Pancreas (tissue), 10 donors: ENCODE measurements at regions not wholly inside any gene's neighbourhood (a gene's known extent, or its start where the extent isn't known, plus 50 kb on each side); places are given as distances from the start of the nearest gene placed in this dataset.

ENCODE experiments used
- ATAC-seq, 4 donors: fragments of 200-7000 bp; cut with Tn5 transposase; one replicate each; pipeline versions ENCODE4 v1.8.0 to v1.9.1; 2020; ENCODE audit warnings: mild to moderate bottlenecking in 4 of 4, moderate library complexity in 4 of 4
- DNase-seq, 6 donors: peaks; one replicate each; pipeline ENCODE4 v3.0.0-alpha.2; 2020
- FAIRE-seq: peaks from 2 replicates; lab custom pipeline; 2012; peaks lifted over from hg19 to GRCh38; lab: Jason Lieb, UNC
- H3K27ac ChIP-seq, 4 donors: fragments of 200-600 bp; sonication (generic); 1 replicate in 3 of 4; 2 replicates in 1 of 4; pipeline versions ENCODE4 v1.5.0 to v1.8.0; 2020
- H3K27me3 ChIP-seq, 4 donors: fragments of 200-600 bp; one replicate each; pipeline ENCODE4 v1.8.0; 2021
- H3K36me3 ChIP-seq, 3 donors: fragments of 200-600 bp; sonication (generic) in 1 of 3; one replicate each; pipeline versions ENCODE4 v1.5.0 to v1.8.0; 2020 to 2021
- H3K4me1 ChIP-seq, 3 donors: fragments of 200-600 bp; one replicate each; pipeline ENCODE4 v1.8.0; 2021
- H3K4me3 ChIP-seq, 4 donors: fragments of 200-600 bp; sonication (generic) in 2 of 4; one replicate each; pipeline versions ENCODE4 v1.5.0 to v1.8.0; 2020 to 2021
- H3K9me3 ChIP-seq, 4 donors: fragments of 200-600 bp; one replicate each; pipeline ENCODE4 v1.8.0; 2021
- CTCF ChIP-seq, 4 donors: fragments of 200-600 bp; sonication (generic) in 3 of 4; IDR thresholded peaks; one replicate each; pipeline versions ENCODE4 v1.5.0 to v1.8.0; 2021; ENCODE audit warnings: antibody characterized with exemption in 4 of 4
- WGBS, 2 donors: extraction: QIAGEN DNeasy Blood & Tissue Kit; methylation state at CpG; one replicate each; pipeline ENCODE4 v1.1.7; 2013; 5-methylcytosine and 5-hydroxymethylcytosine counted together
- intact Hi-C, 3 donors: fragments of 100-400 bp; cut with DNase I; formaldehyde crosslinking; loops; one replicate each; pipeline versions ENCODE4 v1.11.1 to v1.14.2; 2022
- donor health status: healthy with polysubstance abuse.
- donor health status: DM: no; HTN: no; CAD: no; lungs with moderate emphysema.
- donor health status: DM: no; HTN: no; CAD: no.
- donor health status: control.
- donor health status: control.
- donor health status: Bipolar disorder and iron deficiency.
- donor health status: DM: yes; HTN: yes; CAD: no.
- donor health status: DM: no; HTN: no; CAD: no.
- donor health status: DM: no; HTN: no; CAD: no.
- donor health status: DM: yes; HTN: yes; CAD: no.

GRCh38 chr2:167401309-167401708, 513.0 kb downstream of the XIRP2 start:
- H3K27ac ChIP-seq, result no peak overlapping the region
- no peak for TF ChIP-seq CTCF (IDR thresholded peaks at IDR 0.05)
- ATAC-seq (no peak), DNase-seq (no peak), FAIRE-seq (no peak)
- no peaks in the 10 kb centered on the region for H3K27me3 ChIP-seq
- H3K36me3 ChIP-seq, result no peaks in the 10 kb centered on the region
- H3K4me1 ChIP-seq, result no peaks in the 10 kb centered on the region
- intact Hi-C loops, result no loop called here
- no peaks in the 10 kb centered on the region for H3K9me3 ChIP-seq
- no peak overlapping the region for H3K4me3 ChIP-seq

- DNase-seq (no peak), FAIRE-seq (no peak), ATAC-seq (no peak)
- Histone ChIP-seq H3K4me3 (no peak overlapping the region), H3K27me3 (no peaks in the 10 kb centered on the region), H3K36me3 (no peaks in the 10 kb centered on the region), H3K27ac (no peak overlapping the region), H3K9me3 (no peaks in the 10 kb centered on the region), H3K4me1 (no peaks in the 10 kb centered on the region)
- WGBS, 2 donors, result 89 to 94% methylated on average over 2 of the region's 2 CpGs
- TF ChIP-seq CTCF (IDR thresholded peaks at IDR 0.05), result no peak
- intact Hi-C loops, result no loop called here
These were observed 512.3 kb downstream of the XIRP2 start for GRCh38 chr2:167400546-167400945.

DNA sequence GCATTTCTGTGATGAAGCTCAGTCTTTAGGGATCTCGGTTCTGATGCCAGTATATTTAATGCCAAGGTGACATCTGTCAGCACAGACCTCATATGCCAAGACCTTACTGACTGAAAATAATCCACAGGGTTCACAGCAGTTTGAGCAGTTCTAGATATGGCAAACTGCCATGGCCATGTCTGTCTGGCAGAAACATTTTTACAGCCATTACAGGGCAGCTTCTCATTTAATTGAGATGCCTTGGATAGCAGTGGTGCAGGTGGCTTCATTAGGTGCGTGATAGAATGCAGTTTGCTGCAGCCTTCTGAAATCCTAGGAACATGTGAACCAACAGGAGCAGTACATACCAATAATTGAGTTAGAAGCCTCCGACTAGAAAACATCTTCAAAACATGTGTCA, 510.6 kb downstream of the XIRP2 start:
- TF ChIP-seq CTCF (IDR thresholded peaks at IDR 0.05), result no peak
- Histone ChIP-seq H3K9me3 (no peaks in the 10 kb centered on the region), H3K27ac (no peak overlapping the region), H3K36me3 (no peaks in the 10 kb centered on the region), H3K4me1 (no peaks in the 10 kb centered on the region), H3K4me3 (no peak overlapping the region), H3K27me3 (no peaks in the 10 kb centered on the region)
- ATAC-seq (no peak), DNase-seq (no peak), FAIRE-seq (no peak)
- intact Hi-C loops, result no loop called here
- WGBS, 2 donors, result 50 to 54% methylated on average over 3 of the region's 3 CpGs

GRCh38 chr2:167388901-167389300, 500.6 kb downstream of the XIRP2 start:
- FAIRE-seq (no peak), DNase-seq (no peak), ATAC-seq (no peak)
- H3K36me3 ChIP-seq, result no peaks in the 10 kb centered on the region
- TF ChIP-seq CTCF (IDR thresholded peaks at IDR 0.05), result no peak
- H3K9me3 ChIP-seq, result no peaks in the 10 kb centered on the region
- 90 to 100% methylated on average over 1 of the region's 1 CpG for WGBS, 2 donors
- H3K27ac ChIP-seq, result no peak overlapping the region
- intact Hi-C loops, result no loop called here
- no peak overlapping the region for H3K4me3 ChIP-seq
- H3K27me3 ChIP-seq, result no peaks in the 10 kb centered on the region
- H3K4me1 ChIP-seq, result no peaks in the 10 kb centered on the region

- intact Hi-C loops, result no loop called here
- FAIRE-seq (no peak), DNase-seq (no peak), ATAC-seq (no peak)
- H3K9me3 ChIP-seq, result no peaks in the 10 kb centered on the region
- no peak for TF ChIP-seq CTCF (IDR thresholded peaks at IDR 0.05)
- H3K27ac ChIP-seq, result no peak overlapping the region
- 65 to 77% methylated on average over 2 of the region's 2 CpGs for WGBS, 2 donors
- H3K4me3 ChIP-seq, result no peak overlapping the region
- no peaks in the 10 kb centered on the region for H3K36me3 ChIP-seq
- H3K4me1 ChIP-seq, result no peaks in the 10 kb centered on the region
- H3K27me3 ChIP-seq, result no peaks in the 10 kb centered on the region
These were observed 500.2 kb downstream of the XIRP2 start for GRCh38 chr2:167388497-167388896.
